DND-41 (cell line): ENCODE measurements at regions not wholly inside any gene's neighbourhood (a gene's known extent, or its start where the extent isn't known, plus 50 kb on each side); places are given as distances from the start of the nearest gene placed in this dataset.
"Not testable (repeated sequence)": the region's sequence is repeated elsewhere in the genome, so short reads cannot be mapped to it uniquely, and the experiment has no call there.

Source experiments
- CTCF ChIP-seq: IDR thresholded peaks from 2 replicates; pipeline ENCODE4 v1.5.1; 2012; ENCODE audit warnings: borderline replicate concordance, low read length, moderate library complexity, mild to moderate bottlenecking; ENCODE audit not compliant: poor library complexity, severe bottlenecking; ENCODE audit errors: extremely low read depth
- EZH2 ChIP-seq: IDR thresholded peaks from 3 replicates; pipeline ENCODE4 v1.6.1; 2012; ENCODE audit warnings: borderline replicate concordance, low read depth, mild to moderate bottlenecking, moderate library complexity, low read length, inconsistent platforms; ENCODE audit not compliant: severe bottlenecking

- TF ChIP-seq CTCF, EZH2: not testable (repeated sequence)
These were observed 920.7 kb downstream of the REEP3 start for GRCh38 chr10:64441872-64442271.
